C4-2B (cell line): ENCODE measurements at regions not wholly inside any gene's neighbourhood (a gene's known extent, or its start where the extent isn't known, plus 50 kb on each side); places are given as distances from the start of the nearest gene placed in this dataset.

Experiments used
- H3K27ac ChIP-seq: fragments of 450-650 bp; 2 replicates; pipeline ENCODE4 v1.5.1; 2017
- CTCF ChIP-seq: fragments of 450-650 bp; conservative IDR thresholded peaks from 2 replicates; pipeline ENCODE4 v1.5.1; 2017; ENCODE audit warnings: mild to moderate bottlenecking
- ZFX ChIP-seq: fragments of 450-650 bp; IDR thresholded peaks from 2 replicates; pipeline ENCODE4 v1.6.1; 2017

GRCh38 chr4:144288011-144288903 is 147.7 kb upstream of the GYPA start:
- TF ChIP-seq CTCF (no peak), ZFX (no peak)
- no peak overlapping the region for H3K27ac ChIP-seq

- TF ChIP-seq CTCF (no peak), ZFX (no peak)
Observed at GRCh38 chr4:144289667-144290428, 149.3 kb upstream of the GYPA start.

GRCh38 chr4:144291164-144291563 is 150.6 kb upstream of the GYPA start:
- TF ChIP-seq CTCF, result no peak
- TF ChIP-seq ZFX, result no peak
- no peak overlapping the region for H3K27ac ChIP-seq

More at GRCh38 chr4:144289667-144290428, 149.3 kb upstream of the GYPA start:
- H3K27ac ChIP-seq, result no peak overlapping the region

GRCh38 chr4:144294211-144294610 is 153.7 kb upstream of the GYPA start:
- H3K27ac ChIP-seq, result no peak overlapping the region
- TF ChIP-seq ZFX (no peak), CTCF (no peak)

- TF ChIP-seq CTCF (no peak), ZFX (no peak)
- no peak overlapping the region for H3K27ac ChIP-seq
Observed at GRCh38 chr4:144295286-144295995, 154.9 kb upstream of the GYPA start.

- TF ChIP-seq CTCF (no peak), ZFX (no peak)
- no peak overlapping the region for H3K27ac ChIP-seq
Observed at GRCh38 chr4:144296941-144297340, 156.4 kb upstream of the GYPA start.
